HT-29 (cell line): ENCODE measurements at regions not wholly inside any gene's neighbourhood (a gene's known extent, or its start where the extent isn't known, plus 50 kb on each side); places are given as distances from the start of the nearest gene placed in this dataset.
"Not testable (repeated sequence)": the region's sequence is repeated elsewhere in the genome, so short reads cannot be mapped to it uniquely, and the experiment has no call there.

Source experiments
- DNase-seq: peaks from one replicate; pipeline ENCODE4 v3.0.0-alpha.2; 2015; ENCODE audit warnings: low spot score

GRCh38 chr21:18819507-18819906 lies 415.9 kb upstream of the TMPRSS15 start:
- no peak for DNase-seq

DNA sequence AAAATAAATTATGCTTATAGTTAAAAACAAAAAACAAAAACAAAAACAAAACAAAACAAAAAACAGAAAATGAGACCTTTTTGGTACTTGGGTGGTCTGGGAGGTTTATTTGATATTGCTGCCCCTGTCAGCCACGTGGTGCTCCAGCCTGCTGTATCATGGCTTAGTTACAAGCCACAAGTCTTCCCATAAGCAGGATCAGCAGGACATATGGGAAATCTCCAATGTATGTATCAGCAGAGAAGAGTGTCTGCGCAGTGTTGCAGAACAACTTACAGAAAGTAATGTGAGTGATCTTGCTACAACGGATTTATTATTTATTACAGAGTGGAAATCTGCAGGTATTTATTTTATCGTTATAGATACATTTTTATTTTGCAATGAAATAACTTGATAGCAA lies 423.0 kb upstream of the TMPRSS15 start:
- DNase-seq, result no peak

- no peak for DNase-seq
Observed at GRCh38 chr21:18831942-18832676, 428.5 kb upstream of the TMPRSS15 start.

- no peak for DNase-seq
Observed at GRCh38 chr21:18832950-18833349, 429.4 kb upstream of the TMPRSS15 start.

DNA sequence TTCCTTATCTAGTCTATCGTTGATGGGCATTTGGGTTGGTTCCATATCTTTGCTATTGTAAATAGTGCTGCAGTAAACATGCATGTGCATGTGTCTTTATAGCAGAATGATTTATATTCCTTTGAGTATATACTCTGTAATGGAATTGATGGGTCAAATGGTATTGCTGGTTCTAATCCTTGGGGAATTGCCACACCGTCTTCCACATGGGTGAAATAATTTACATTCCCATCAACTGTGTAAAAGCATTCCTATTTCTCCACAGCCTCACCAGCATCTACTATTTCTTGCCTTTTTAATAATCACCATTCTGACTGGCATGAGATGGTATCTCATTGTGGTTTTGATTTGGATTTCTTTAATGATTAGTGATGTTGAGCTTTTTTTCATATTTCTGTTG lies 430.5 kb upstream of the TMPRSS15 start:
- not testable (repeated sequence) for DNase-seq

DNA sequence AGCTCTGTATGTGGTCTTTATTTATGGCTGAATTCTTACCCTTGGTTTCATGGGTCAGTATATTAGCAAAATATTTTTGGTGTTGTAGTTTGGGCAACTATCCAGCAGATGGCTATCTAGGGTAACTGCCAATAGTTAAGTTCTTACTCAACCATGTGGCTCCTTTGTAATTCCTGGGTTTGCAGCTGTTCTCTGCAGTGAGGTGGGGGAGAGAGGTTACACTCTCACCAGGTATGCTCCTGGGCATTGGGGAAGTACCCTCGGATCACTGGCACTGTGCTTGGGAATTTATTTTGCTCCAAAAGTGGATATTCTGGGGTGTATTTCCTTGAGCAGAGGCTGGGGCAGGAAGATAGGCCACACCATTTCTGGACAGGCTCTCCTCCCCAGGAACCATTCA lies 436.7 kb upstream of the TMPRSS15 start:
- DNase-seq, result peak; percentile 6

GRCh38 chr21:18857606-18858005 lies 454.0 kb upstream of the TMPRSS15 start:
- not testable (repeated sequence) for DNase-seq

- DNase-seq, result no peak
Observed at GRCh38 chr21:18869104-18869503, 465.5 kb upstream of the TMPRSS15 start.

GRCh38 chr21:18877917-18878316 lies 474.3 kb upstream of the TMPRSS15 start:
- DNase-seq, result no peak

DNA sequence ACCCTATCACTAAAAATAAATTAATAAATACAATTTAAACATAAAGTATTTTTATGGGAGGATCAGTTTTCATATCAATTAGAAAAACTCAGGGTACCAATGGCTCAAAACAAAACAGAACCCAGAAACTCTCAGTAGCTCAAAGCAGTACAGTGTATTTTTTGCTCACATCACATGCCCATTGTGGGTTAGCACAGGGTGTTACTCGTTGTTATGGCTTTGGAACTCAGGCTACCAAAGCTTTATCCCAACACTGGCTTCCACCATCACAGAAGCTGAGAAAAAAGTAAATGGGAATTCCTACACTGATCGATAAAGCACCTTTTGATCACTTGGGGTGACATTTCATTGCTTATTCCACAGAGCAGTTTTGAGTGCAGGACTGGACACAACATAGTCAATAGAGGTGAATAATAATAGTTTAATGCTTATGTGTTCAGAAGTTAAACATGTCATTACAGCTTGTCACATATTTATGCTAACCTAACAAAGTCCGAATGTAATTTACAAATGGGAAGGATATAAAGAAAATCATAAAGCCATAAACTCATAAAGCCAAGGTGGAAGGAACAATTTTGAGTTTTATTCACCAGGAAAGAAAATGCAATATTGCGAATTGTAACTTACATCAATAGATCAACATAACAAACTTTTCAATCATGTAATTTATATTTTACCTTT lies 484.5 kb upstream of the TMPRSS15 start:
- no peak for DNase-seq

DNA sequence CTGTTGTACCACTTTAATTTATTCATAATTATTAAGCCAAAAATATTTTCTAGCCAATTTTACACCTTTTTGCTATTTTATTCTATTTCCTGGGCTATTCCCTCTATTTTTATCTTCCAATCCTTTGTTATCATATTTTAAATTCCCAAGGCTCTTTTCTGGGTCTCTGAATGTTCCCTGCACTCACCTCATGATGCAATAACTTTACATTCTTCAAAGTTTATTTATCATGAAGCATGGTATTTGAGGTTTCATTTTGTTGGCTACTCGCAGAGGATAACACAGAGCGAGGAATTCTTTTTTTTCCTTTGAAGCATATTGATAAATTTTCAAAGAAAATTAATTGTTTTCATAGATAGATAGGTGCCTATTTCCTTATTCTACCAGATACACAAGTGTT lies 489.8 kb upstream of the TMPRSS15 start:
- DNase-seq, result no peak

GRCh38 chr21:18894387-18894786 lies 490.8 kb upstream of the TMPRSS15 start:
- no peak for DNase-seq

DNA sequence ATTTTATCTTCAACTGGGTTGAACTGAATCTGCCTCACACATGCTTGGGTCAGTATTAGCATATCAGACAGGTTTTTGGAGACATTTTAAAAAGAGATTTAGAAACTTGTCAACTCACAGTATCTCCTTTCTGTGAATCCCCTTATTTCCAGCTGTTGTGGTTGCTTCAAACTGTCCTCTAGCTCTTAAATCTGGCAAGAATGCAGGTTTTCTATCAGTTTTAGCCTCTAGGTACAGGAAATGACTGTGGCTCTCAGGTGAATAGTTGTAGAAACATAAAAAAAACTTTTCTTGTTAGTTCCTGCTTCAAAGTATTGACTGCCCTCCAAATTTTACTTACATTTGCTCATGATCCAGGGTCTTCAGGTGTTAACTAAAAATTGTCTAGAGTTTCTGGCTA lies 495.7 kb upstream of the TMPRSS15 start:
- no peak for DNase-seq

GRCh38 chr21:18902660-18903059 lies 499.1 kb upstream of the TMPRSS15 start:
- no peak for DNase-seq

- no peak for DNase-seq
Observed at GRCh38 chr21:18907076-18907475, 503.5 kb upstream of the TMPRSS15 start.

GRCh38 chr21:18908641-18909040 lies 505.1 kb upstream of the TMPRSS15 start:
- DNase-seq, result no peak

DNA sequence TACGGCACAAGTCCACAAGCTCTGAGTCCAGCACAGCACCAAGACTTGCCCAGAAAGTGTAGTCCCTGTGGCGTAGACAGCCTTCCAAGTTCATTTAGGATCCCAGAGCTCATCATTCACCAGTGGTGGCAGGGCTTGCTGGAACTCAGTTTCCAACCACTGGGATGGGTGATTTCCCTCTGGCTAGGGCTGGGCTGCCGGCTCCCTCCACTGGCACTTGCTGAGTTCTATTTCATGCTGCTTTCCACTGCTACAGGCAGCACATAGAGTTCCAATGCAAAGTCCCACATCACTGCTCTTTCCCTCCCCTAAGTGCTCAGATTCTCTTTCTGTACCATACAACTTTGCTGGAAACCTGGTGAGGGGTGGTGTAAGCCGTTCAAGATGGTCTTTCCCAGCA lies 510.3 kb upstream of the TMPRSS15 start:
- DNase-seq, result no peak

GRCh38 chr21:18914570-18914969 lies 511.0 kb upstream of the TMPRSS15 start:
- no peak for DNase-seq

GRCh38 chr21:18917622-18918021 lies 514.0 kb upstream of the TMPRSS15 start:
- no peak for DNase-seq

DNA sequence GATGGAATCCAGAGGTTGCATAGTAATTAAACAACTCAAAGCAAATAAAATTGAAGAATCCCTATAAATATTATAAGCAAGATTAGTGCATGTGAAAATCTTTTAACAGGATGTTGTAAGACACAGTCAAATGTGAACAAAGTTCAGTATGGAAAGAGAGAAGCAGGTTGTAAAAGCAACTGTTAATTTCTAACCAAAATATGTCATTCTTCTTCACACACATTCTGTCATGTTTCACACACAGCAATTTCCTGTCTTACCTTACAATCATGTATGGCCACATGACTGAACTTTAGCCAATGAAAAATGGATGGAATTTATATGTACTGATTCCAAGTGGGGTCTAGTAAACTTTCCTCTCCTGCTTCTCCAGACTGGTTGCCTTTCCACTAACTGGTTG lies 527.7 kb upstream of the TMPRSS15 start:
- no peak for DNase-seq

DNA sequence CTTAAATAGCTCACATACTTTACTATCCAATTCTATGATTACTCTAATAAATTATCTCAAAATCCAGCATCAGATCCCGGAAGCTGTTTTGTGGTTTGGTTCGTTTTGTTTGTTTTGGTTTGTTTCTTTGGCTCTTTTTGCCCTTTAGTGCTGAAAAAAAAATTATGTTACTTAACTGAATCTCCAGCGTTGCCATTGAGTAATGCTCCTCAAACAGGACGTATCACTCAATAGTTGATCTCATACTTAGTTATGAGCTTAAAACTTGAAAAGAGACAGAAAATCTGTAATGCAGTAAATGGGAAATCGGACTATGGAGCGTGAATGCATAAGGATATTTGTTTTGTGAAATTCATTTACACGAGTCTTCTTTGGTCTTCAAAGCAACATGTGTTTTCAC lies 533.8 kb upstream of the TMPRSS15 start:
- no peak for DNase-seq

DNA sequence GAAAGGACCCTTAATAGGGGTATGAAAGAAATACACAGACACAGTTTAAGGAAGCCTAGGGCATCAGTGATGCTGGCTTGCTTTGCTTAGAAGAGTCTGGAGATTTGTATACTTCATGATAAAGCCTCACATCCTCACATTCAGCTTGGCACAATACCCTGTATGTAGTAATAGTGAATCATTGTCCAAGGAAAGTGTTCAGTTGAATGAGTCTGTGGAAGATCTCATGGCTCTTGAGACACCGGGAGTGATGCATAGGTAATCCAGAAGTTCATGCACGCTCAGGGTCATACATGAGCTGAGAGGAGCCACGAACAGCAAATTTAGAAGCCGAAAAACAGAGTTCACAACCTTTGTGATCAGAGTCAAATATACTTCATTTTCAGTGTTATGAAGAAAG lies 537.2 kb upstream of the TMPRSS15 start:
- DNase-seq, result no peak

- DNase-seq, result no peak
Observed at GRCh38 chr21:18950045-18950740, 546.6 kb upstream of the TMPRSS15 start.
